PC-9 (cell line): ENCODE measurements at regions not wholly inside any gene's neighbourhood (a gene's known extent, or its start where the extent isn't known, plus 50 kb on each side); places are given as distances from the start of the nearest gene placed in this dataset.

ENCODE experiments used
- BruUV-seq: library from RNA; stranded (reverse); fragments of 400-500 nt; replicated peaks from 2 replicates; lab custom pipeline; 2021; lab: Mats Ljungman, UMichigan
- CTCF ChIA-PET: fragments of 300-600 bp; sonication (Branson Sonifier 250); formaldehyde crosslinking; loops from one replicate; lab custom pipeline; 2022; ENCODE audit warnings: antibody characterized with exemption; lab: Charles Lee
- POLR2A ChIA-PET: fragments of 300-600 bp; sonication (Branson Sonifier 250); formaldehyde crosslinking; loops from one replicate; lab custom pipeline; 2022; ENCODE audit warnings: antibody characterized with exemption; ENCODE audit not compliant: unreplicated experiment; lab: Charles Lee
- DNase-seq, 2 experiments: peaks; one replicate each; pipeline versions ENCODE4 v3.0.0 to v3.0.0-alpha.2; 2015 to 2022; ENCODE audit warnings: mixed read lengths in 1 of 2
- H2AFZ ChIP-seq: fragments of 200-600 bp; sonication (generic); 2 replicates; pipeline ENCODE4 v1.8.1; 2017; ENCODE audit warnings: antibody characterized with exemption
- H3F3A ChIP-seq: fragments of 200-600 bp; sonication (generic); 2 replicates; pipeline ENCODE4 v1.8.1; 2017; ENCODE audit warnings: antibody characterized with exemption, mild to moderate bottlenecking, low read depth; ENCODE audit not compliant: insufficient read depth
- H3K27ac ChIP-seq: fragments of 200-600 bp; sonication (generic); 2 replicates; pipeline ENCODE4 v1.6.1; 2016; ENCODE audit warnings: mixed run types
- H3K27me3 ChIP-seq: fragments of 200-600 bp; sonication (generic); 2 replicates; pipeline ENCODE4 v1.6.1; 2016; ENCODE audit warnings: low read depth, mixed run types; ENCODE audit not compliant: insufficient read depth
- H3K36me3 ChIP-seq: fragments of 200-600 bp; sonication (generic); 2 replicates; pipeline ENCODE4 v1.6.1; 2016; ENCODE audit warnings: low read depth, mixed run types
- H3K4me1 ChIP-seq: fragments of 200-600 bp; sonication (generic); replicated peaks from 2 replicates; pipeline ENCODE4 v1.6.1; 2016; ENCODE audit warnings: mixed run types; ENCODE audit not compliant: insufficient read depth
- H3K4me2 ChIP-seq: fragments of 200-600 bp; sonication (generic); 2 replicates; pipeline ENCODE4 v1.6.1; 2017; ENCODE audit warnings: mixed run types
- H3K4me3 ChIP-seq: fragments of 200-600 bp; sonication (generic); 2 replicates; pipeline ENCODE4 v1.6.1; 2016; ENCODE audit warnings: mixed run types
- H3K79me2 ChIP-seq: fragments of 200-600 bp; sonication (generic); 2 replicates; pipeline ENCODE4 v1.6.1; 2017; ENCODE audit warnings: low read depth, mixed run types
- H3K9me2 ChIP-seq: fragments of 200-600 bp; sonication (generic); 2 replicates; pipeline ENCODE4 v1.8.1; 2017; ENCODE audit warnings: mild to moderate bottlenecking; ENCODE audit not compliant: insufficient read depth
- H3K9me3 ChIP-seq: fragments of 200-600 bp; sonication (generic); 2 replicates; pipeline ENCODE4 v1.8.1; 2016; ENCODE audit warnings: low read depth; ENCODE audit not compliant: insufficient read depth
- H4K20me1 ChIP-seq: fragments of 200-600 bp; sonication (generic); 2 replicates; pipeline ENCODE4 v1.8.1; 2017; ENCODE audit not compliant: insufficient read depth
- EZH2 ChIP-seq: fragments of 200-600 bp; sonication (generic); IDR thresholded peaks from 2 replicates; pipeline ENCODE4 v1.8.0; 2017; ENCODE audit warnings: antibody characterized with exemption, low read depth
- intact Hi-C: fragments of 100-400 bp; cut with micrococcal nuclease; formaldehyde crosslinking; loops from one replicate; pipeline ENCODE4 v1.10.0; 2022; ENCODE audit not compliant: unreplicated experiment
- TF ChIP-seq, protein P1 (sequence below): fragments of 200-600 bp; sonication (generic); conservative IDR thresholded peaks from 2 replicates; pipeline ENCODE4 v1.6.1; 2017; ENCODE audit warnings: mixed run types, antibody characterized with exemption, mild to moderate bottlenecking, moderate library complexity

DNA sequence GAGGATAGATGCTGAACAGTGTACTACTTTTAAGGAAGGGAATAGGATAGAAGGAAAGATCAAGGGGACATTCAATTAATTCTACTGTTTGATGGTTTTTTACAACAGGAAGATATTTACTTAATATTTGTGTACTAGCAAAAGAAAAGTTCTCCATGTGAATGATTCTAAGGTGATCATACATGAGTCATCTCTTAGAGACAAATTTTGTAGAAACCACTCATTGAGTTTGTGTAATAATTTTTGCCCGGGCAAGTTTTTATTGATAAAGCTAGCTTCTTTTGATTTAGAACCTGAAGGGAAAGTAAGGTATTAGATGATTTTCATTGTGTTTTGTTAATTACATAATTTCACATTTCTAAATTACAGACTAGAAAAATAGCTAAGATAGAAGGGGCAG lies 172.8 kb upstream of the PSMD7 start:
- H3K4me3 ChIP-seq = no peak overlapping the region
- no peaks in the 10 kb centered on the region; the same call in 1 of the 2 replicates for H3K9me2 ChIP-seq
- H3K27ac ChIP-seq = no peak overlapping the region
- H4K20me1 ChIP-seq = no peaks in the 10 kb centered on the region
- H3K9me3 ChIP-seq = no peaks in the 10 kb centered on the region
- H3K4me2 ChIP-seq = no peak overlapping the region
- no TSS peak for BruUV-seq
- DNase-seq = no peak
- CTCF ChIA-PET = no interaction called here
- H3K36me3 ChIP-seq = no peaks in the 10 kb centered on the region
- no peak overlapping the region for H2AFZ ChIP-seq
- no peaks in the 10 kb centered on the region for H3F3A ChIP-seq
- H3K4me1 ChIP-seq = no peaks in the 10 kb centered on the region
- intact Hi-C loops = no loop called here
- POLR2A ChIA-PET = no interaction called here
- H3K79me2 ChIP-seq = no peaks in the 10 kb centered on the region
- H3K27me3 ChIP-seq = peaks cover 11% of the 10 kb centered on the region; the same call in 1 of the 2 replicates
- no peak for TF ChIP-seq EZH2
- TF ChIP-seq, protein P1, sequence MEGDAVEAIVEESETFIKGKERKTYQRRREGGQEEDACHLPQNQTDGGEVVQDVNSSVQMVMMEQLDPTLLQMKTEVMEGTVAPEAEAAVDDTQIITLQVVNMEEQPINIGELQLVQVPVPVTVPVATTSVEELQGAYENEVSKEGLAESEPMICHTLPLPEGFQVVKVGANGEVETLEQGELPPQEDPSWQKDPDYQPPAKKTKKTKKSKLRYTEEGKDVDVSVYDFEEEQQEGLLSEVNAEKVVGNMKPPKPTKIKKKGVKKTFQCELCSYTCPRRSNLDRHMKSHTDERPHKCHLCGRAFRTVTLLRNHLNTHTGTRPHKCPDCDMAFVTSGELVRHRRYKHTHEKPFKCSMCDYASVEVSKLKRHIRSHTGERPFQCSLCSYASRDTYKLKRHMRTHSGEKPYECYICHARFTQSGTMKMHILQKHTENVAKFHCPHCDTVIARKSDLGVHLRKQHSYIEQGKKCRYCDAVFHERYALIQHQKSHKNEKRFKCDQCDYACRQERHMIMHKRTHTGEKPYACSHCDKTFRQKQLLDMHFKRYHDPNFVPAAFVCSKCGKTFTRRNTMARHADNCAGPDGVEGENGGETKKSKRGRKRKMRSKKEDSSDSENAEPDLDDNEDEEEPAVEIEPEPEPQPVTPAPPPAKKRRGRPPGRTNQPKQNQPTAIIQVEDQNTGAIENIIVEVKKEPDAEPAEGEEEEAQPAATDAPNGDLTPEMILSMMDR = no peak

GRCh38 chr16:74123195-74123594 lies 173.4 kb upstream of the PSMD7 start:
- H3K4me3 ChIP-seq = no peak overlapping the region
- no peaks in the 10 kb centered on the region for H3F3A ChIP-seq

DNA sequence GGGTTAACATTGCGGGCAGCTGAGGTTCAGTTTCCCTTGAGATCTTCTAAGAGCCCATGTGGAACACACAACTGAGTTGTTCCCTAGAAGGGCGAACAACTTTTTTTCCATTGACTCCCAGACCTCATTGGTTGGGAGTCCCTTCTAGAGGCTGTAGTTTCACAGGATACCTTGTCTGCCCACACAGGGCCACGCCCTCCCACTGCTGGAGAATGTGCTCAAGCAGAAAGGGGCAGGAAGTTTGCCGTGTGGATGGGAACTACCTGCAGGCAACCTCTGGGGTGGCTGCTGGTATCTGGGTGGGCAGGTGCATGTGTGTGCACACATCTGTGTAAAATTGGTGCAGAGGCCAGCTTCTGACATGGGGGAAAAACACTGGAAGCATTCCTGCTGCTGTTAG lies 178.8 kb upstream of the PSMD7 start:
- H2AFZ ChIP-seq = no peak overlapping the region
- ChIA-PET POLR2A (no interaction called here), CTCF (no interaction called here)
- BruUV-seq = no TSS peak
- DNase-seq = no peak
- H3K27me3 ChIP-seq = peaks cover 19% of the 10 kb centered on the region; the same call in 1 of the 2 replicates
- H3K9me2 ChIP-seq = no peaks in the 10 kb centered on the region; the same call in 1 of the 2 replicates
- no peaks in the 10 kb centered on the region for H3K36me3 ChIP-seq
- no peaks in the 10 kb centered on the region; the same call in 1 of the 2 replicates for H4K20me1 ChIP-seq
- intact Hi-C loops = no loop called here
- H3K27ac ChIP-seq = no peak overlapping the region
- H3F3A ChIP-seq = no peaks in the 10 kb centered on the region
- H3K4me1 ChIP-seq = no peaks in the 10 kb centered on the region
- no peak overlapping the region for H3K4me3 ChIP-seq
- TF ChIP-seq EZH2 = no peak
- TF ChIP-seq, protein P1 = no peak
- no peak overlapping the region for H3K4me2 ChIP-seq
- no peaks in the 10 kb centered on the region for H3K9me3 ChIP-seq
- H3K79me2 ChIP-seq = no peaks in the 10 kb centered on the region

More at GRCh38 chr16:74123195-74123594, 173.4 kb upstream of the PSMD7 start:
- peaks cover 11% of the 10 kb centered on the region; the same call in 1 of the 2 replicates for H3K27me3 ChIP-seq
- ChIA-PET CTCF (no interaction called here), POLR2A (no interaction called here)
- no peaks in the 10 kb centered on the region; the same call in 1 of the 2 replicates for H3K9me2 ChIP-seq
- intact Hi-C loops = no loop called here
- H3K79me2 ChIP-seq = no peaks in the 10 kb centered on the region
- H3K9me3 ChIP-seq = no peaks in the 10 kb centered on the region
- no peaks in the 10 kb centered on the region for H3K4me1 ChIP-seq
- no TSS peak for BruUV-seq
- no peak overlapping the region for H3K4me2 ChIP-seq
- H3K36me3 ChIP-seq = no peaks in the 10 kb centered on the region
- TF ChIP-seq, protein P1 = no peak
- no peak for TF ChIP-seq EZH2
- H4K20me1 ChIP-seq = no peaks in the 10 kb centered on the region
- DNase-seq = no peak
- H3K27ac ChIP-seq = no peak overlapping the region
- H2AFZ ChIP-seq = no peak overlapping the region
